Stimulated activated CD4-positive, alpha-beta T cell treated with anti-CD3 and anti-CD28 coated beads, TNF-alpha, amount 100 ng/mL, for 4 hours (primary cell): ENCODE measurements at regions not wholly inside any gene's neighbourhood (a gene's known extent, or its start where the extent isn't known, plus 50 kb on each side); places are given as distances from the start of the nearest gene placed in this dataset.
"Not testable (repeated sequence)": the region's sequence is repeated elsewhere in the genome, so short reads cannot be mapped to it uniquely, and the experiment has no call there.

Experiments
- DNase-seq, 3 experiments: peaks; one replicate each; pipeline ENCODE4 v3.0.0-alpha.2; 2020; ENCODE audit warnings: low read depth in 3 of 3

DNA sequence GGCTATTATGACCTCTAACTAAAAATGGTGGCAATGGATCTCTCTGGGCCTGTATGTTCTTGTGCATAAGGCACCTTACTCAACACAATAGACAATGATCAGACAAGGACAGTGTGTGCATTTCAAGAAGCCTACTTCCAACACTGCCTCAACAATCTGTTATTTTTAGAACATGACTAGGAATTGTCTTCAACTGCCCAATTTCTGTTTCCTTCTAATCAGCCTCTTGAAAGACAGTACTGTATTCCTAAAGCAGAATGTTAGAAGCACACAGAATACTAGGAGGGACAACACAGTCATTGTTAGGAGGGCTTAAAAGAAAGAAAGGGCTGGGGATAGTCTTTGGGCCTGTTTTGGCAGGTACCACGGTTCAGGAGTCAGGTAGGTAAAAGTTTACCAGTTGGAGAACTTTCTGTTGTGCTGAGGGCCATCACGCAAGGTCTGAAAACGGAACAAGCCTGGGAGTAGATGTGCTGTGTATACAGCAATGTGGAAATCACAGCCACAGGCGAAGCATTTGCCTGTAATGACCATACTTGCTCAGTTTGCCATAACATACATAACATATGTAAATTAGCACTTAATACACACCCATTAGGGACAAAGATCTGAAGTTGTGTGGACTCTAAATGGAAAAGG, 100.8 kb upstream of the ATXN3L start:
- no peak for DNase-seq

DNA sequence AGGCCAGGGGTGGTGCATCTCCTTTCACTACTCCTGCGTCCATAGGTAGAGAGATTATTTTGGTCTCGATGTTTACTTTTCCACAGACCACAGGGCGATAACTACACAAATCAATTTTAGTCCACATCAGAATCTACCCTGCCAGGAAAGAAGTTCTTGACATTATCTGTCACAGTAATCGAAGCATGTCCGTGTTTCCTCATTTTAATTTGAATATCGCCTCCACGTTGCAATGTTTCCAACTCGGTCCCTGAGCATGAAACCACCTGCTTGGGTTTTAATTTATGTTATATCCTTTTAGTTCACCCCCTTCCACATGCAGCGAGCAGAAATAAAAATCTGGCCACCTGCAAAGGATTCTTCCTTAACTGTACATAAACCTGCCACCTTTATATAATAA, 100.1 kb upstream of the ATXN3L start:
- DNase-seq, result no peak

DNA sequence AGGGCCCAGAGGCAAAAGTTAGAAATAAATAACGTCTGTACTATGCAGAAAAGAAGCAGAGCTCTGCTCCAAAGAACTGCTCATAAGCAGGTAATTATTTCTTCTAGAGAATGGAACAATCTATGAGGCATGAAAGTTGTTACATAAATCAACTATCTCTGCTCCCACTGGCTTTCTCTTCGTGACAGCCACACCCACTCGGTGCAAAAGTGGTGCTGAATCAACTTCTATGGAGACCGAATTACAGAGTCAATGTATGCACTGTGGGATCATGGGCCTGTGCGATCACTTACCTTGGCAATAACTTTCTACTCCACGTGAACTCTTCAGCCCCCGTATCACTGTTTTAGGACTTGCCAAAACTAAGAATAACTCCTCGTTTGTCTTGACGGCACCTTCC, 99.4 kb upstream of the ATXN3L start:
- DNase-seq, result no peak

DNA sequence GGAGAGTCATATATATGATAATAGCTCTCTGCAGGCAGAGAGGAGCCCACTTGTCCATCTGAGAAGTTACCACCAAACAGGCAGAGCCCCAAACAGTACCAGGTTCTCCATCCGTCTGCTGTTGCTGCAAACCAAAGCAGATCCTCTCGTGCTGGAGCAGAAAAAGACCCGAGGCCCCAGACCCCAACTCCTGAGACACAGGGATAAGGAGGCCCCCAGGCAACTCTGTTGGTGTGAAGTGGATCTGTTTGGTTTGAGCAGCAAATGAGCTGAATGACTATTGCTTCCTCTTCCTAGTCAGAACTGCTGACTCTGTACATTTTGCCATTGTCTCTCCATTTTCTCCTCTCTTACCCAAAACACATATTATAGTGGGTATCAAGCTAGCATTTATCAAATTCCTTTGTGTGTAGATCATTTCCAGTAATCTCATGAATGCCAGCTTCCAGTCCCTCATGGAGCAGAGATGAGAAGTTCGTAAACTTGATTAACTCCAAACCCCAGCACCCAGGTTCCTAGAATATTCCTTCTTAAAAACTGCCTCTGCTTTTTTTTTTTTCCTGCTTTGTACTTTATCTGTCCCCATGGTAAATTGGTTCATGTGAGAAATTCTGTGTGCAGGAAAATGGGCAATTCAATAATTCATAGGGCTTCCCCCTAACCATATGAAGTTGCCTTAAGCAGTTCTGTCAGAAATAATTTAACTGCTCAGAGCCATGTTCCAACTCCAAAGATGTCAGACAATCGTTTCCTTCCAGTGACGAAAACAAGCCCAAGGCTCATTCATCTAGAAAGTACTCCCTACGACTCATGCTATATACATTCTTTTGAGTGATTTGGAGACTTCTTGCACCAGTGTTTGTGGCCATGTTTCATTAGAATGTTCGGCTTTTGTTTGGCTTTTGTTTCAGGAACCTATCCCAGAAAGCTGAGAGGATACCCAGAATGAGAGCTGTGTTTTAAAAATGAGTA, 98.6 kb upstream of the ATXN3L start:
- no peak for DNase-seq

DNA sequence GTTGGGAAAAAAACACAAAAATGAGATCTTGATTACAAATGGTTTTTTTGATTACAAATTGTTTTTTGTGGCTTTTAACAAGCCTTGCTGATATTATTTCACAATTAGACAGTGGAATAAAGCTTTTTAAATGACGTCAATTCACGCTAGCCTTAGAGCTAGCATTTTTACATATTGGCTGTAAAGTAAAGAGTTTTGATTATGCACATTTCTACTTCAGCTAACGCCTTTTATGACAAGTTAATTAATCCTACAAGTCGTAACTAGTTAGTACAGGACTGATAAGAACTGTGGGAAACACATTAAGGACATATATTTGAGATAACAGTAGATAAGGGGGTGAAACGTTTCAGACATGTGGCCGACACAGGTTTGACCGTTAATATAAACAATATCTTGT, 95.7 kb upstream of the ATXN3L start:
- no peak for DNase-seq

DNA sequence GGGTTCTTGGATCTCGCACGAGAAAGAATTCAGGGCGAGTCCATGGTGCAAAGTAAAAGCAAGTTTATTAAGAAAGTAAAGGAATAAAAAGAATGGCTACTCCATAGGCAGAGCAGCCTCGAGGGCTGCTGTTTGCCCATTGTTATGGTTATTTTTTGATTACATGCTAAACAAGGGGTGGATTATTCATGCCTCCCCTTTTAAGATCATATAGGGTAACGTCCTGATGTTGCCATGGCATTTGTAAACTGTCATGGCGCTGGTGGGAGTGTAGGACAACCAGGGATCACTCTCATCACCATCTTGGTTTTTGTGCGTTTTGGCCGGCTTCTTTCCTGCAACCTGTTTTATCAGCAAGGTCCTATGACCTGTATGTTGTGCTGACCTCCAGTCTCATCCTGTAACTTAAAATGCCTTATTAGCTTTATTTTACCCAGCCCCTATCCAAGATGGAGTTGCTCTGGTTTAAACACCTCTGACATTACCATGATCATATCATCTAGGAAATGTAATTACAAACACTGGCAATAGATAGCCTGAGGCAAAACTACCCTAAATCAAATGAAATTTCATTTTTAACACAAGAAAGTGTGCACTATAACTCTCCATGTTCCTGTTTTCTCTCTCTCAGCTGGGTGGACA, 94.3 kb upstream of the ATXN3L start:
- no peak for DNase-seq

DNA sequence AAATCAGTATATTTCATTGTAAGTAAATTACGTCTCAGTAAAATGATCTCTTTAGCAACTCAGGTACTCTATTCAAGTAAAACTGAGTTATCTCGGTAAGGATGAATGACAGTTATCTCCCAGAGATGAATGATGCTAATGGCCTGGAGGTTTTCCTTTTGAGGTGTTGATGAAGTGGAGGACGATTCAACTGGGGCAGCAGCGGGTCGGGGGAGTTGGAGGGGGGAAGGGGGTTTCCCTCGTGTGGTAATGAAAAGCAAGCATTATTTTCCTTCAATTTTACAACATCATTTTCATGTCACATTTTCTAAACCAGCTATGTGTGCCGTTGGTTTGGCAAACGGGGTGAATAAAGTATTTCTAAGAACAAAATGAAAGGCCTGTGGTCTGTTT, 92.4 kb upstream of the ATXN3L start:
- DNase-seq, result no peak

DNA sequence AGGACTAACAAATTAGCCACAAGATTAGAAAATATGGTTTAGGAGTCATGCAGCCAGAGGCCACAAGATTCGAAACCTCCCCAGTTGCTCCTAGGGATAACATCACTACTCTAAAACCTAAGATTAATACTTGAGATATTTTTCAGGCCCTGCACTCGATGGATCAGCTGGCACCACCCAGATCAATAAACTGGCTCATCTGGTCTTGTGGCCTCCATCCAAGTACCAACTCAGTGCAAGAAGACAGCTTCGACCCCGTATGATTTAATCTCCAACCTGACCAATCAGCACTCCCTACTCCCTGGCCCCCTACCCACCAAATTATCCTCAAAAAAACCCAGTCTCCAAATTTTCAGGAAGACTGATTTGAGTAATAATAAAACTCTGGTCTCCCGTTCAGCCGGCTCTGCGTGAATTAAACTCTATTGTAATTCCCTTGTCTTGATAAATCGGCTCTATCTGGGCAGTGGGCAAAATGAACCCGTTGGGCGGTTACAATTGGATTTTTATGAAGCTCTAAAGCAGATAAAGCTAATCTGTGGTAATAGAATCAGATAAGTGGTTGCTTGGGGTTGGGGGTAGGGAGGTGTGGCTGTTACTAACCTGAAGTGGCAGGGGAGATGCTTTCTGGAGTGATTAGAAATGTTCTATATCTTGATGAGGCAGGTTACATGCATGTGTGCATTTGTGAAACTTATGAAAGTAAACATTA, 91.8 kb upstream of the ATXN3L start:
- DNase-seq, result no peak

DNA sequence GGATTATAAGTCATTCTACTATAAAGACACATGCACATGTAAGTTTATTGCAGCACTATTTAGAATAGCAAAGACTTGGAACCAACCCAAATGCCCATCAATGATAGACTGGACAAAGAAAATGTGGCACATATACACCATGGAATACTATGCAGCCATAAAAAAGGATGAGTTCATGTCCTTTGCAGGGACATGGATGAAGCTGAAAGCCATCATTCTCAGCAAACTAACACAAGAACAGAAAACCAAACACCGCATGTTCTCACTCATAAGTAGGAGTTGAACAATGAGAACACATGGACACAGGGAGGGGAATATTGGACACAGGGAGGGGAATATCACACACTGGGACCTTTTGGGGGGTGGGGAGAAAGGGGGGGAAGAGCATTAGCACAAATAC, 88.7 kb upstream of the ATXN3L start:
- DNase-seq, result not testable (repeated sequence)

DNA sequence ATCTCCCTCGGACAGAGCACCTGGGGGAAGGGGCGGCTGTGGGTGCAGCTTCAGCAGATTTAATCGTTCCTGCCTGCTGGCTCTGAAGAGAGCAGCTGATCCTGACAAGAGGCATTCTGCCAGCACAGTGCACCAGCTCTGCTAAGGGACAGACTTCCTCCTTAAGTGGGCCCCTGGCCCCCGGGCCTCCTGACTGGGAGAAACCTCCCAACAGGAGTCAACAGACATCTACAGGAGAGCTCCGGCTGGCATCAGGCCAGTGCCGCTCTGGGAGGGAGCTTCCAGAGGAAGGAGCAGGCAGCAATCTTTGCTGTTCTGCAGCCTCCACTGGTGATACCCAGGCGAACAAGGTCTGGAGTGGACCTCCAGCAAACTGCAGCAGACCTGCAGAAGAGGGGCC, 84.9 kb upstream of the ATXN3L start:
- DNase-seq, result not testable (repeated sequence)

DNA sequence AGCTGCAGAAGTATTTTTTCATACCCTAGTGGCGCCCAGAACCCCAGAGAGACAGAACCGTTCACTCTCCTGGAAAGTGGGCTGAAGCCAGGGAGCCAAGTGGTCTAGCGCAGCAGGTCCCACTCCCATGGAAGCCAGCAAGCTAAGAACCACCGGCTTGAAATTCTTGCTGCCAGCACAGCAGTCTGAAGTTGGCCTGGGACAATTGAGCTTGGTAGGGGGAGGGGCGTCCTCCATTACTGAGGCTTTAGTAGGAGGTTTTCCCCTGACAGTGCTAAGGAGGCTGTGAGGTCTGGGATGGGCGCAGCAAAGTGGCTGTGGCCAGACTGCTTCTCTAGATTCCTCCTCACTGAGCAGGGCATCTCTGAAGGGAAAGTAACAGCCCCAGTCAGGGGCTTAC, 84.5 kb upstream of the ATXN3L start:
- no peak for DNase-seq

DNA sequence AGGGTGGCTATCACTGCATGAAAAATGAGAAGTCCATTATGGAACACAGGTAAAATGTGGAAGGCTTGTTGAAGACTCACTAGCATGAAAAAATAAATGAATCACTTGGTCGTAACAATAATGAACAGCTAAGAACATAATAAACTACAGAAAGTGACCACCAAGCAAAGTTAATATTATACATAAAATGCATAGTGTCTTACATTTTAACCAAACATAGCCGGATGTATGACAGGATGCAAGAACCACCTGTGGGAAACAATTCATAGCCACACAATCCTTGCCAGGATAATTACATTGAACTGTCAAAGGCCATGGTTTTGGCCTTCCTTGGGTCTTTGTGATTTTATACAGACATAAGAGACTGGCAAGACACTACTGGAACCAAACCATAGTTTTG, 81.9 kb upstream of the ATXN3L start:
- DNase-seq, result no peak

DNA sequence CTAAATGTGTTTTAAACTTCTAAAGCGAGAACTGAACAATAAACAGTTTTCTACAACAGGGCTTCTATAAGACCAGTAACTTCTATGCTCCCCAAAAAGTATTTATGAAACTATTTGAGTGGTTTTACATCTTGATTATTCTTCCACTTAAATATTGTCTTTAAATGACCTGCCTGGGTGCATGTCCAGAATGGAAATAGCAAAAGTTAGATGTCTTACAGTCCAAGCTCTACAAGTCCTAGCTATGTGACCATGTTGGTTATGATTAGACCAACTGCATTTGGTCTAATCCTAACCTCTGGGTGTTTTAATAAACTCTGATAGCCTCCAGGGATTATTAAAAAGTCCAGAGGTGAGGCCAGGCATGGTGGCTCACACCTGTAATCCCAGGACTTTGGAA, 79.0 kb upstream of the ATXN3L start:
- DNase-seq, result no peak

DNA sequence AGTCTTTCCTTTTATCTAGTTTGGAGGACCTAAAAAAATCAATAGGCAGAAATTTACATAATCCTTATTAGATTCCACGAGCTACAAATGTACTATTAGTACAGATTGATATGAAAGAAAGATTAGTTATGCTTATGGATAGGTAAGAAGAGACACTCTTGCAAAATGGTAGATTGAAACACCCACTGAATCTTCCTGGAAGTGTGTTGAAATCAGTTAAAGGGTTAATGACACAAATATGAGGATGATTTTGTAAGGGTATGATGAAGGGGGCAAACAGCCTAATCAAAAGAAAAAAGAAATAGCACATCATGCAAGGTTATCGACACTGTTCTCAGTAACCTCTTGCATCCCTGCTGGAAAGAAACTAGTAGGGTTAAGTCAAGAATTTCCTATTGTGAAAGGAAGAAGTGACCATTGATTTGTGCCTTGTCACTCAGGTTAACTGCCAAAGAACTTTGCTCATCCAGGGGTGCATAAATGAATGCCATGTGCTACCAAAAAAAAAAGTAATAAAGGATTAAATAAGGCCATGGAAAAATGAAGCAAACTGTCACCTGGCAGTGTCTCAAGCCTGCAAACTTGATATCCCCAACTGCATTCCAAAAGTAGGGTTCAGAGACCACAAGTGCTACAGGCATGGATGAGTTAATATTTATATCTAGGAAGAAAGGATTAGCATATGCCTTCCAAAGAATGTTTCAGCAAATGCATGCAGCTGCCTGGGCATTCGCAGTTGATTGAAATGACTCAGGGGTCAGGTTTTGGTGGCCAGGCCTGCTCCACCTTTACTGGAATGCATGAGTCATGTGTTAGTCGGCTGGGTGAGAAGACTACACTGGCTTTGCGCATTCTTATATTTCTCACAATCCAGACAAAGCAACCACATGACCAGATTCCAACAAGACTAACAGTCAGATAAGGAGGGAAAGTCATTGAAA, 78.3 kb upstream of the ATXN3L start:
- no peak for DNase-seq

DNA sequence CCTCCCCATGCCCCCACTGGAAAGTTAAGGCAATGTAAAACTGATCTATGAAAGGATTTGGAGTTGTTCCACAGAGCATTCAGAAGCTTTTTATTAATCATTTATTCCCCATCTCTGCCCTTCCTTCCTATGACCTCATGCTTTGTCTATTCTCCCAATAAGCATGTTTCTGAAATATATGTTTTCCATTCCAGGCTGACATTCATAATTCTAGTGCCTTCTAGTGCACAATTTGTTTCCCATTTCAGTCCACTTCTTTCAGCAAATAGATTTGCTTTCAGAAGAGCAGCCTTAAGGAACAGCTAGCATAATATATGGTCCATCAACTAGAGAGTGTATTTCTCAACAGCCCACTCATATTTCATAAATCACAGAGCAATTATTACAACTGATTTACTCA, 77.1 kb upstream of the ATXN3L start:
- DNase-seq, result no peak

DNA sequence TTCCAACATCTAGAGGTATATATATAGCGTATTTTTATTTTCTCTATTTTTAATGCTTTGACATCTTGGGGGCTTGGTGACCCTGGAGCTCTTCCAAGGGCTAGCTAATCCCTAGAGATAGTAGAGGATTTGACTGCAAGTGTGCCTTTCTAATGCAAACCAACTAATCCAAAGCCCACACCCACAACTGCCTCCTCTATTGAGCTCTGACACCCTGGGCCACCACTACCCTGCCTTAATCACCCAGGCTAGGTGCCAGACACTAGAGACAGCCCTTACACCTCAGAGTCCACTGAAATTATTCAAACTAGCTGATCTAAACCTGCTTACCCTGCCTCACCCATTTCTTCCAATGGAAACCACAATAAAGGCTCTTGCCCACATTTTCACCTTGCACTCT, 69.6 kb upstream of the ATXN3L start:
- no peak for DNase-seq

DNA sequence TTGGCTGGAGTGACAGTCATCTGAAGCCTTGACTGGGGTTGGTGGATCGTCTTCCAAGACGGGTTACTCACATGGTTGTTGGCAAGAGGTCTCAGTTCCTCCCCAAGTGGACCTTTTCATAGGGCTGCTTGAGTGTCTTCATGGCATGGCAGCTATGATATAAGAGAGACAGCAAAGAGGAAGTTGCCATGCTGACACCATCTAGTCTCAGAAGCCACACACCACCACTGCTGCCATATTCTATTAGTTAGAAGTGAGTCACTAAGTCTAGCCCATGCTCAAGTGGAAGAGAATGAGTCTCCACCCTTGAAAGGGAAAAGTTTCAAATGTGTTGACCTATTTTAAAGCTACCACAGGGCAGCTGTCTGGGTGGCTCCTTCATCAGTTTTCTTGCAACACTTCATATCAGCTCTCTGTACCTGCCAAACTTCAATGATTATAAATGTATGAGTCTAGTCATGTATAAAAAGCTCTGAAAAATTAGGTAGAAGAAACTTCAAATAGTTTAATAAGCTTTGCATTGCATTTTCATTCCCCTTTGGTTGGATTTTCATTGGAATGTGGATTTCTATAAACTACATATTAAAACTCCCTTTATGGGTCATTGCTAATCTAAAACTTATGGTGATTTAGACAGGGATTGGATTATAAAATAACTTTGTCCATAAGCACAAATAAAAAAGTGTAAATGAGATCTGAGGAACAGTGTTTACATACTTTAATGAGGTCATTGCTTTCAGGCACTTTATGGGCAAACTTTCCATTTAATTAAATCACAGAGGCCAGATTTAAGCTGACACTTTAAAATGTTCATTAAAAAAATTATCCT, 68.0 kb upstream of the ATXN3L start:
- DNase-seq, result no peak

DNA sequence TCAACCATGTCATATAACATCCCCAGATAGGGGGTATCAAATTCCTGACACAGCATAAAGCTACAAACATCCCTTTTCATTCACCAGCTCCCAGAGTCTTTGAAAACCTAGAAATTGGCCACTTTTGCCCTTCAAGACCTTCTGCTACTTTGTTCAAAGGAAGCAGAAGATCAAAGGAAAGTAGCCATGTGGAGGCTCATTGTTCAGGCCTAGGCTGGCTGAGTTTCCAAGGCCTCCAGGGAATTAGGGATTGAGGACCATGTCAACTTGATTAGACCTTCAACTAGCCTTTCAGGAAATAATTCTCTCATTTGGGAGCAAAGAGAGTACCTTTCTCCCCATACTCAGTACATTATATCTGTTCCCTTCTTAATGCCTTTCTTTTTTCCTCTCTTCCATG, 66.8 kb upstream of the ATXN3L start:
- DNase-seq, result no peak

DNA sequence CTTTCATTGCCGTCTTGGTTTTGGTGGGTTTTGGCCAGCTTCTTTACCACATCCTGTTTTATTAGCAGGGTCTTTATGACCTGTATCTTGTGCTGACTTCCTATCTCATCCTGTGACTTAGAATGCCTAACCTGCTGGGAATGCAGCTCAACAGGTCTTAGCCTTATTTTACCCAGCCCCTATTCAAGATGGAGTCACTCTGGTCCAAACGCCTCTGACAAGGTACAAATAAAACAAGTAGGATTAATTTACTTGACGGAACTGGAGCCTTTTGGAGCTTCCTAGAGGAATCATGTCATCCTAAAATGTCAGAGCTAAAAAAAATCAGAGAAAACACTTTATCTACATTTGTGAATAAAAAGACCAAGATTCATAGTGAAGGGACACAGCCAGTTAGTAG, 66.2 kb upstream of the ATXN3L start:
- DNase-seq, result no peak

DNA sequence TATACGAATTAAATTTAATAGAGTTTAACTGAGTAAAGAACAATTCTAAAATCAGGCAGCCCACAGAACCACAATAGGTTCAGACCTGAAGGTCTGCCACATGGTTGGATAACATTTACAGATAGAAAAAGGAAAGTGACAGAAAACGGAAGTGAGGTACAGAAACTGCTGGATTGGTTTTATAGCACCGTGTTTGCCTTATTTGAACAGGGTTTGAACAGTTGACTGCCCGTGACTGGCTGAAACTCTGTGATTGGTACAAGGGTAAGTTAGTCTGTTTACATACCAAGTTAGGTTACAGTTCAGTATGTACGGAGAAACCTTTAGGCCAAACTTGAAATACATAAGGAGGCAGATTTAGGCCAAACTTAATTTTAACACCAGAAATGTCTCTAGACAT, 64.1 kb upstream of the ATXN3L start:
- DNase-seq, result no peak
